ENCODE measurements at regions not wholly inside any gene's neighbourhood (a gene's known extent, or its start where the extent isn't known, plus 50 kb on each side); places are given as distances from the start of the nearest gene placed in this dataset.

GRCh38 chr1:191977874-191978506, 180.3 kb upstream of the RGS18 start:
- no peak for DNase-seq (ENCODE audit: low spot score)
- intact Hi-C loops (cut with DNase I) = no loop called here

- intact Hi-C loops (cut with DNase I) = no loop called here
- DNase-seq (ENCODE audit: low spot score) = no peak
Observed at GRCh38 chr1:191984856-191985255, 173.4 kb upstream of the RGS18 start.

- no peak for DNase-seq (ENCODE audit: low spot score)
- intact Hi-C loops (cut with DNase I) = no loop called here
Observed at GRCh38 chr1:191992118-191992517, 166.1 kb upstream of the RGS18 start.

GRCh38 chr1:191993549-191993948, 164.7 kb upstream of the RGS18 start:
- DNase-seq (ENCODE audit: low spot score) = no peak
- intact Hi-C loops (cut with DNase I) = no loop called here

- no peak for DNase-seq (ENCODE audit: low spot score)
- intact Hi-C loops (cut with DNase I) = no loop called here
Observed at GRCh38 chr1:192002063-192002462, 156.2 kb upstream of the RGS18 start.

GRCh38 chr1:192003295-192004077, 154.8 kb upstream of the RGS18 start:
- intact Hi-C loops (cut with DNase I) = no loop called here

GRCh38 chr1:192005976-192006375, 152.3 kb upstream of the RGS18 start:
- intact Hi-C loops (cut with DNase I) = no loop called here
- DNase-seq (ENCODE audit: low spot score) = no peak

More at GRCh38 chr1:192003295-192004077, 154.8 kb upstream of the RGS18 start:
- no peak for DNase-seq (ENCODE audit: low spot score)

GRCh38 chr1:192008281-192008825, 149.9 kb upstream of the RGS18 start:
- intact Hi-C loops (cut with DNase I) = no loop called here
- no peak for DNase-seq (ENCODE audit: low spot score)

GRCh38 chr1:192010406-192010805, 147.9 kb upstream of the RGS18 start:
- DNase-seq (ENCODE audit: low spot score) = no peak
- intact Hi-C loops (cut with DNase I) = no loop called here

GRCh38 chr1:192011525-192011924, 146.7 kb upstream of the RGS18 start:
- DNase-seq (ENCODE audit: low spot score) = no peak
- intact Hi-C loops (cut with DNase I) = no loop called here

- no peak for DNase-seq (ENCODE audit: low spot score)
- intact Hi-C loops (cut with DNase I) = no loop called here
Observed at GRCh38 chr1:192022827-192023226, 135.4 kb upstream of the RGS18 start.

- intact Hi-C loops (cut with DNase I) = no loop called here
- DNase-seq (ENCODE audit: low spot score) = no peak
Observed at GRCh38 chr1:192024881-192025280, 133.4 kb upstream of the RGS18 start.

- no peak for DNase-seq (ENCODE audit: low spot score)
- intact Hi-C loops (cut with DNase I) = no loop called here
Observed at GRCh38 chr1:192038567-192038966, 119.7 kb upstream of the RGS18 start.

- intact Hi-C loops (cut with DNase I) = no loop called here
- no peak for DNase-seq (ENCODE audit: low spot score)
Observed at GRCh38 chr1:192045131-192045530, 113.1 kb upstream of the RGS18 start.

GRCh38 chr1:192053531-192053971, 104.7 kb upstream of the RGS18 start:
- intact Hi-C loops (cut with DNase I) = no loop called here
- DNase-seq (ENCODE audit: low spot score) = no peak

GRCh38 chr1:192057766-192058165, 100.5 kb upstream of the RGS18 start:
- intact Hi-C loops (cut with DNase I) = no loop called here

GRCh38 chr1:192059407-192059806, 98.9 kb upstream of the RGS18 start:
- intact Hi-C loops (cut with DNase I) = no loop called here
- no peak for DNase-seq (ENCODE audit: low spot score)

More at GRCh38 chr1:192057766-192058165, 100.5 kb upstream of the RGS18 start:
- DNase-seq (ENCODE audit: low spot score) = no peak

GRCh38 chr1:192061556-192061955, 96.7 kb upstream of the RGS18 start:
- intact Hi-C loops (cut with DNase I) = no loop called here
- no peak for DNase-seq (ENCODE audit: low spot score)

GRCh38 chr1:192065087-192065486, 93.2 kb upstream of the RGS18 start:
- intact Hi-C loops (cut with DNase I) = no loop called here
- no peak for DNase-seq (ENCODE audit: low spot score)

- intact Hi-C loops (cut with DNase I) = no loop called here
- DNase-seq (ENCODE audit: low spot score) = no peak
Observed at GRCh38 chr1:192066202-192066601, 92.1 kb upstream of the RGS18 start.

GRCh38 chr1:192067360-192067759, 90.9 kb upstream of the RGS18 start:
- intact Hi-C loops (cut with DNase I) = no loop called here

More at GRCh38 chr1:192067360-192067759, 90.9 kb upstream of the RGS18 start:
- DNase-seq (ENCODE audit: low spot score) = peak; percentile 65

All from cardiac septum (tissue), 1 donor.